Limb (tissue), 2 donors: ENCODE measurements at regions not wholly inside any gene's neighbourhood (a gene's known extent, or its start where the extent isn't known, plus 50 kb on each side); places are given as distances from the start of the nearest gene placed in this dataset.
A peak's percentile ranks its signal among the peaks of the same experiment; 100 is the strongest.

Source experiments
- DNase-seq, 2 donors: peaks; one replicate each; pipeline ENCODE4 v3.0.0-alpha.2; 2016; ENCODE audit errors: extremely low spot score in 2 of 2

DNA sequence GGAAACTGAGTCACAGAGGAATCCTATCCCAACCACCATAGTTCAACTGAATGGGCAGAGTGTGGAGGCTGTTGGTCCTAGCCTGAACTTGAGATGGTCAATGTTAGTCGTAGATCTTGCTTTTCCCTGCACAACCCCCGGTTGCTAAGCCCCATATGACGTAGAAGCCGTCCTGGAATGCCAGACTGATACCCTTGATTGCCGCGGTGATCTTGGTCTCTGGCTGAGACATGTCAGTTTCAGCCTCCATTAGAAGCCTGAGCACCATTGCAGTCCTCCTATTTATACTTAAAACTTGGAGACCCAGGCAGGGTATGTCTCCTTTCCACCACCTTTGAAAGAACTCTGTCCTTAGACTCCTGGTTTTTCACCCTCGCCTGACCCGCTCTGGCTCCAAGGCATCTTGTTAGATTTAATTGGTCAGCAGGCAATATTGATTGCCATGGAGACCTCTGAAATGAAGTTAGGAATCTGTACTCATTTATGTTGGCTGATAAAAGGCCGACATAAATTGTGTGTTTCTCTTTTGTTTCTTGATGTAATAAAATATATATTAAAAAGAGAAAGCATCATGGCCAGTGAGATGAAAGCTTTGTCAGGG lies 53.4 kb downstream of the RPLP1 start:
- no peak for DNase-seq

DNA sequence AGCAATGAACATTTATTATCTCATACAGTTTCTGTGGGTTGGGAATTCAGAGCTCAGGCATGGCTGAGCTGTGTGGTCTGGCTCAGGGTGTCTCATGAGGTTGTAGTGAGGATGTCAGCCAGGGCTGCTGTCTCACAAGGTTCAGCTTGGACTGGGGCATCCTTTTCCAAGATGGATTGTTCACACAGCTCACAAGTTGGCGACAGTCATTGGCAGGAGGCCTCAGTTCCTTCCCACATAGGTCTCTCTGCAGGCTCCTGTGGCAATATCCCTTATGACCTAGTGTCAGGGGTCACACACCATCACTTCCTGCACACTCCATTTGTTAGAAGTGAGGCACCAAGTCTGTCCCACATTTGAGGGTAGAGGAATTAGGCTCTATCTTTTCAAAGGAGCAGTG lies 56.0 kb downstream of the RPLP1 start:
- DNase-seq = peak in 1 of 2 donors; percentile 3

DNA sequence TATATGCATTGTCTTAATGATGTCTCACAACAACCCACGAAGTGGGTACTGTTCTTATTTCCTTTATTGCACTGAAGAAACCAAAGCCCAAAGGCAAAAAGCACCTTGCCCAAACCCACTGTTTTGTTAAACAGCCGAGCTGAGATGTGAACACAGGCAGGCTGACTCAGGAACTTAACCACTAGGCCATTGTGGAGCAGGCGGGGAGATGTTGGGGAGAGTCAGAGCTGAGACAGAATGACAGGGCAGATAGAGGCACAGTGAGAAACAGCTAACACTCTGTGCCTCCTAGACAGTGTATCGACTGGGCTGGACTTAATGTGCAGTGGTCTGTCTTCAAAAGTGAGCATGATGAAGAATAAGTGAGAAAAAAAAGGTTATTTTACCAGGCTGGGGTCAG lies 56.5 kb downstream of the RPLP1 start:
- DNase-seq = no peak

DNA sequence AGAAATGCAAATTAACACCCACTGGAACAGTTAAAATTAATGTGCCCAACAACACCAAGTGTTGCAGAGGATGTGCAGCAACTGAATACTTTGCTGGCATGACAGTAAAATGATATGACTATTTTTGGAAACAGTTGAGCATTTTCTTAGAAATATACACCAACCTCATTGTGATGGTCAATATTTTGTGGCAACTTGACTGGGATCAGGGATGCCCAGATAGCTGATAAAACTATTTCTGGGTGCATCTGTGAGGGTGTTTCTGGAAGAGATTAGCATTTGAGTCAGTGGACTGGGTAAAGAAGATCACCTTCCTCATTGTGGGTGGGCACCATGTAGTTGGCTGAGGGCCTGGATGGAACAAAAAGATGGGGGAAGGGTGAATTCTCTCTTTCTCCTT lies 57.9 kb downstream of the RPLP1 start:
- DNase-seq = no peak

DNA sequence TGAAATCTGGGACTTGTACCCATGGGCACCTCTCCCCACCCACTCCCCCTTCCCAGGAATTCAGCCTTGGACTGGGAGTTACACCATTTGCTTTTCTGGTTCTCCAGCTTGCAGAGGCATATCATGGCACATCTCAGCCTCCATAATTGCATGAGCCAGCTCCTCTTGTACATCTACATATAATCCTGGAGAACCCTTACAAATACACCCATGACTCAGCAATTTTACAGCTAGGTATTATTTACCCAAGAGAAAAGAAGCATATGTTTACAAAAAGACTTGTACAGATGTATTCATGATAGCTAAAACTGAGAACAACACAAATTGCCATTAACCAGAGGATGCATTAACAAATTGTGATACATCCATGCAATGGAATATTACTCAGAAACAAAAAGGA lies 58.4 kb downstream of the RPLP1 start:
- no peak for DNase-seq

DNA sequence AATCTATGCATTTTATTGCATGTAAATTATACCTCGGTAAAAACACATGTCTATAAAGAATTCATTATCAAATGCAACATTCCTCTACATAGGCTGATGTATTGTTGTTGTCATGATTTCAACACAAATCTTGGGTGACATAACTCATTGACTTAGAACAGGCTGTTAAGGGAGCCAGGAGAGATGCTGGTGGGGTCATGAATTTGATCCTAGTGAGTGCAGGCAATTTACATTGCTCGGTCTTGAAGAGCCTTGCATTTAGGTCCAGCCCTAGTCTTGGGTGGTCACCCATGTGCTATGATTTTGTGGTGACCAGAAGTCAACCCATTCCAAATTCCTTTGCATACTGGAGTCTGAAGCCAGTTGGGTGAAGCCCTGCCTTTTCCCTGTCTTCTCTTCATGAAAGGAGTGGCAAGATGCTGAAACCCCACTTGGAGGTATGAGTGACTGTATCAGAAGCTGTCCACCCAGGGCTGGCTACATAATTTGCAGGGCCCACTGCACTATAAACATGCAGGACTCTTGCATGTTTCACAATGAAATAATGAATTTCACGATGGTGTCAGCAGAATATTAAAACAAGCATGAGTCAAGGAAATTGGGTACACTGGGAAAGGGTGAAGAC lies 59.2 kb downstream of the RPLP1 start:
- DNase-seq = no peak

DNA sequence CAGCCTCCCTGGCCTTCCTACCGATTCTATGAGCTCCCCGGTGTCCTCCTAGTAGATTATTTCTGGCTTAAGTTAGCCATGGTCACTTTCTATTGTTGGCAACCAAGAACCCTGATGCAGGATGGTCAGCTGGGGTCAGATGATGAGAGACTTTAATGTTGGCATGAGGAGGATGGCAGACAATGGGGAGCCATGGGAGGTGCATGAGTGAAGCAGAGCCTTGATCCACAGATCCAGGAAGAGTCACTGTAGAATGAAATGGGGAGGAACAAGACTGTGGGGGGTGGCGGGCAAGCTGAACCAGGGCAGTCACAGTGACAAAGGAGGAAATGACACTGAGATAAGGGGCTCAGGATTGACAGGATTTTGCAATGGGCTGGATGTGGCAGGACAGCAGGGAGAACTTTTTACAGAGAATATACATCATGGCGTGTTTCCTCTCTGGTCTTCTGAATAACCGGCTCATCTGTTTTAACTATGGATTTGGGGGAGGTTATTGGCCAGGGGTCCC lies 60.9 kb downstream of the RPLP1 start:
- DNase-seq = no peak

DNA sequence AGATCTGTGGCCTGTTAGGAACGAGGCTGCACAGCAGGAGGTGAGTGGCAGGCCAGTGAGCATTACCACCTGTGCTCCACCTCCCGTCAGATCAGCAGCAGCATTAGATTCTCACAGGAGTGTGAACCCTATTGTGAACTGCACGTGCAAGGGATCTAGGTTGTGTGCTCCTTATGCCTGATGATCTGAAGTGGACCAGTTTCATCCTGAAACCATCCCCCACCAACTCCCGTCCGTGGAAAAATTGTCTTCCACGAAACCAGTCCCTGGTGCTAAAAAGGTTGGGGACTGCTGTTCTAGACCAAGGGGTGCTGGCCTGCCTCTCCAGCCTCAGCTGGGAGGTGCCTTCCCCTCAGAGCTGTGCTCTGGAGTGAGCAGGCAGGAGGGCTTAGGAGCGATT lies 61.4 kb downstream of the RPLP1 start:
- no peak for DNase-seq

DNA sequence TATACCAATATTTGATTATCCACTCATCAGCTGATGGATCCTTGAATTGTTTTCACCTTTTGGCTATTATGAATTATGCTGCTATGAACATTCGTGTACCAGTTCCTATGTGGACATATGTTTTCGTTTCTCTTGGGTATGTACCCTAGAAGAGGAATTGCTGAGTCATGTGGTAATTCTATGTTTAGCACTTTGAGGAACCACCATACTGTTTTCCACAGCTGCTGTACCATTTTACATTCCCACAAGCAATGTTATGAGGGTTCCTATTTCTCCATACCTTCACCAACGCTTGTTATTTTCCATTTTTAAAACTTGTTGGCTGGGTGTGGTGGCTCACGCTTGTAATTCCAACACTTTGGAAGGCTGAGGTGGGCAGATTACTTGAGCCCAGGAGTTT lies 62.9 kb downstream of the RPLP1 start:
- no peak for DNase-seq

DNA sequence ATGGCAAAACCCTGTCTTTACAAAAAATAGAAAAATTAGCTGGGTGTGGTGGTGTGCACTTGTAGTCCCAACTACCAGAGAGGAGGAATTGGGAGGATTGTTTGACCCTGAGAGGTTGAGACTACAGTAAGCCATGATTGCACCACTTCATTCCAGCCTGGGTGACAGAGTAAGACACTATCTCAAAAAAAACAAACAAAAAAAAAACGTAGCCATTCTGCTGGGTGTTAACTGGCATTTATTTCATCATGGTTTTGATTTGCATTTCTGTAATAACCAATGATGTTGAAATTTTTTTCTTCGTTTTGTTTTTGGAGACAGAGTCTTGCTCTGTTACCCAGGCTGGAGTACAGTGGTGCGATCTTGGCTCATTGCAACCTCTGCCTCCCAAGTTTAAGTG lies 63.3 kb downstream of the RPLP1 start:
- DNase-seq = no peak

DNA sequence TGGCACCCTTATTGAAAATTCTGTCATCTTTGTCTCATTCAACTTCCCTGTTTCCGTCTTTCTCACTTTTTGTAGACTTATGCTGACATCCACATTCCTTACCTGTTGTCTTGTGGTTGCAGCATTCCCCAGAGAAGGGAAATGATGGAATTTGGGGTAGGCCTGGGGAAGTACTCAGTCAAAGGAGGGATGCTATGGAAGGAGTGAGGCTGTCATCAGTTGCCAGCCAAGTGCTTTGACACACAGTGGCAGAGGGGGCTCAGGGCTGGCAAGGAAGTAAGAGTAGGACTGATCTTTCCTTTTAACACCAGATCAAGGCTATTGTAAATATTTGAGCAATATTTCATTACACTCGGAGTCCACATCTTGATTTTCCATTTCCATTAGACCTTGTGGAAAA lies 64.4 kb downstream of the RPLP1 start:
- DNase-seq = no peak

DNA sequence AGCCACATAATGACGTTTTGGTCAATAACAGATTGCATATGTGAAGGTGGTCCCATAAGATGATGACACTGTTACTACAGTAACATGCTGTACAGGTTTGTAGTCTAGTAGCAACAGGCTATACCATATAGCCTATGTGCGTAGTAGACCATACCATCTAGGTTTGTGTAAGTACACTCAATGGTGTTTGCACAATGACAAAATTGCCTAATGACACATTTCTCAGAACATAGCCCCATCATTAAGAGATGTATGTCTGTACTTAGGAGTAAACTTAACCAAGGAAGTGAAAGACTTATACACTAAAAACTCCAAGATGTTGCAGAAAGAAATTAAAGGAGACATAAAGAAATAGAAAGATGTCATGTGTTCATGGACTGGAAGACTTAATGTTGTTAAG lies 66.2 kb downstream of the RPLP1 start:
- no peak for DNase-seq

DNA sequence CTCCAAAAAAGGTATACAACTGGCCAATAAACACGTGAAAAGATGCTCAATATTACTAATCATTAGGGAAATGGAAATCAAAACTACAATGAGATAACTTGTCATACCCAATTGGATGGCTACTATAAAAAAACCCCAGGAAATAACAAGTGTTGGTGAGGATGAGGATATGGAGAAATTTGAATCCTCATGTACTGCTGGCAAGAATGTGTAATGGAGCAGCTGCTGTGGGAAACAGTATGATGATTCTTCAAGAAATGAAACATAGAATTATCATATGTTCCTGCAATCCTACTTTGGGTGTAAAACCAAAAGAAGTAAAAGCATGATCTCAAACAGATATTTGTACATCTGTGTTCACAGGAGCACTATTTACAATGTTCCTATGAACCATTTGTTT lies 67.4 kb downstream of the RPLP1 start:
- DNase-seq = no peak

DNA sequence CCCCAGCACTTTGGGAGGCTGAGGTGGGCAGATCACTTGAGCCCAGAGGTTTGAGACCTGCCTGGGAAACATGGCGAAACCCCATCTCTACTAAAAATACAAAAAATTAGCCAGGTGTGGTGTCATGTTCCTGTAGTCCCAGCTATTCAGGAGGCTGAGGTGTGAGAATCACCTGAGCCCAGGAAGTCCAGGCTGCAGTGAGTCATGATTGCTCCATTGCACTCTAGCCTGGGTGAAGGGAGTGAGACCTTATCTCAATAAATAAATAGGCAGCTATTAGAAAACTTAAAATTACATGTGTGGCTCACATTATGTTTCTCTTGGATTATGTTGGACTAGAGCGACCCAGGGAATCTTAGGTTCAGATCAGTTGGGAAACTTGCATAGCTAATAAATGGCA lies 69.7 kb downstream of the RPLP1 start:
- no peak for DNase-seq

DNA sequence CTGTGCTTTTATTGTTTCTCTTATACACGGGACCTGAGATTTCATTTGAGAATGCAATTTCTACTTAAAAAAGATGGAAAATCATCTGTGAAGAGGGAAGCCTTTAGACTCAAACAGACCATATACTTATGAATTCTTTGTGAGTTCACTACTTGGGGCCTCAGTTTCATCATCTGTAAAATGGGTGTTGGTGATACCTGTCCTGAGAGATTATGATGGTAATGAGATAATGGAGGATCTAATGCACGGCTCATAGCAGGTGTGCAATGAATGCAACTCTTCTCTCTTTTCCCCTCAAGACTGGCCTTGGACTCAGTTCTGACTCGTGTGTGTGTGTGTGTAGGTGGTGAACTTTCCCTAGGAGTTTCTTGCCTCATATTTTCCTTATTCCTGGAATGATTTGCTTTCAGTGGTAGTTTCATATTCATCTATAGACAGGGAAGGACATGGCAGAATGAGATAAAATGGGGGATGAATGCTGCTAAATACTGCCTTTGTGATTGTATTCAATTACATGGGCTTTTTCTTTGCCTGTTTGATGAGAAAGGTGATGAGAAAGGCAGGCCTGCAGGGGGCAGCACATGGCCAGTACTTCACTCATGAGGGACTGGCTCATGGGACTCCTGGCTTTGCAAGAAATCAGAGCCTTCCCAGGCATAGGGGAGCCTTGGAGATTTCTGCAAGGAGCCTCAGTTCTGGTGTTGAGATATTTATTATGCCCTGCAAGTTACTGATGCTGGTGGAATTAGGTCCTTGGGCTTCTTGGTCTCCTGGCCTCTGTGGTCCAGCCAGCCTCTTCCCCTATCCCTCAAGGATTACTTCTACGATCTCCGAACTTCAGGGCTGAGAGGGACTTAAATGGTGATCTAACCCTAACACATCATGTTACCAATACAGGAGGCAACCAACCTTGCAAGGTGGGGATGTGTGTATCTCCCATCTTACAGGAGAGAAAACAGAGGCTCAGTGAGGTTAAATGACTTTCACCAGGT lies 70.7 kb downstream of the RPLP1 start:
- peak; percentile 83 to 91 for DNase-seq

DNA sequence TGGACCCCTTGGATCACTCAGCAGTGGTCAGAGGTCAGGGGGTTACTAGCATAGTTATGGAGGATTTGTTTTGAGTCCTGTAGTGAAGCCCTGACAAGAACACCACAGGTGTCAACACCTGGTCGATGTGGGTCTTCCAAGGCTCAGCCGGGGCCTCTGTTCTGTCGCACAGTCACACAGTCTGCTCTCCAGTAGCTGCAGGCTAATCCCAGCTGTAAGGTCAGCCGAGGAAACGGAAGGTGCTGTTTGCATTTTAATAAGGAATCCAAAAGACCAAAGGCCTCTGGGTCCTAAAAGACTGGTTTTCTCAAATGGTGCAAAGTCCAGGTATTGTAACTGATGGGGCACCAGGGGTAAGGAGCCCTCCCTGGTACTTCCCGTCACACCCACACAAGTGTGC lies 71.7 kb downstream of the RPLP1 start:
- DNase-seq = no peak

DNA sequence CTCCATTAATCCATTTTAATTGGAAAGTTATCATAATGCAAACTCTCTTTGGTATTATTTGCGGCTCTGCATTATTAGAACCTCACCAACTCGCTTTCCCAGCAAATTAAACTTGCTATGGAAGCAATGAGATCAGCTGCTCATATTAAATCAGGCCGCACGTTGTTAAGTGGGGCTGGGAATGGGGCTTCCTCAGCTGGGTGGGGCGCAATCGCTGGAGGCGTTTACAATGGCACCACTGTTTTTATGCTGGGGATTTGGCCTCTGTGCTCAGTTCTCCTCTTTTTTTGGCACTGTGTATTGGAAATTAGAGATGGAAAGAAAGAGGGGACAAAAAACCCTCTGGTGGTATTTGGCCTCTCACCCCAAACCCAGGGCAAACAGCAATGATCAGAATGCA lies 72.2 kb downstream of the RPLP1 start:
- DNase-seq = peak in 1 of 2 donors; percentile 45

DNA sequence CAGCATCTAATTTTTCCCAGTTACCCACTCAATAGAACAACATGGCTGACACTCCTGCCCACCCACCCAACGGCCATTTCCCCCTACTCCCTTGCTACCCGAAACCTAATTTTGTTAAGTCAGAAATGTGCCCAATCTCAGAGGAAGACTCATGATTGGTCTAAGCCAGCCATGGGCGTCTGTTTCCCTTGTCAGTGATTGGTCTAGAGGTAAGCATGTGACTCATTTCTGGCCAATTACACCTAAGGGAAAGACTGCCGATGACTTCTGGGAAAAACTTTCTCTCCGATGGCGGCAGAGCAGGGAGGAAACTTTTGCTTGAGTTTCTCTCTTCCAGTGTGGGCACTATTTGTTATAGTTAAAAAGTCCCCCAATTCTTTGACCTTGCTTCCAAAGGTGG lies 72.9 kb downstream of the RPLP1 start:
- DNase-seq = no peak

DNA sequence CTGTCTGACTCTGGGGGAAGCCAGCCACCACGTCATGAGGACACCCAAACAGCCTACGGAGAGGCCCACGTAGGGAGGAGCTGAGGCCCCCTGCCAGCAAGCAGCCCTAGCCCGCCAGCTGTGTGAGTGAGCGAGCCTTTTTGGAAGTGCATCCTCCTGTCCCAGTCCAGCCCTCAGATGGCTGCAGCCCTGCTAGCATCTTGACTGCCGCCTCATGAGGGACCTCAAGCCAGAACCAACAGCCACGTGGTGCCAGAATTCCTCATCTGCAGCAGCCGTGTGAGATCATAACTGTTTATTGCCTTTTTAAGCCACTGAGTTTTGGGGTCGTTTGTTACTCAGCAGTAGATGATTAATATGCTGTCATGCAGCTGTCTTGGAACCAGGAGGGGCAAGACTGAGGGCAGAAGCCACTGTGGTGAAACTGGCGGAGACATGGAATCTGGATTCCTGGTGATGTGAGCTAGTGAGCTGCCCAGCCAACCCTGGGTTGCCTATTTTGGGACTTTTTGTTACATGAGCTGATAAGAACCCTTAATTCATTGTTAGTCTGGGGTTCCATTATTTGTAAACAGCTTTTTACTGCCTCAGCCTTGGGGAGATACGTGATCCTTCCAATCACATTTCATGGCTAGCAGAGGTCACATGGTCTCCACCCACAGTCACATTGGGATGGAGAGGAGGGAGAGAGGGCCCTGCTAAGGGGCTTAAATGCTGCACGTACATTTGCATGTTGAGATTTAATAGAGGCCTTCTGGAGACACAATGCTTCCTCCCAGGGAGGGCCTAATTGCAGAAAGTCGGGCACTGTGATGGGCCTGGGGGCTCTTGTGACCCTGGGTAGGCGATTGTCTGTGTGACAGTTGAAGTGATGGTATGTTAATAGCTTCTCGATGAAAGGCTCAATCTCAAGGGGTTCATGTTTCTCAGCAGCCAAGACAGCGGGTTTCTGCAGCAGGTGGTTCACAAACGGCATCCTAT lies 73.8 kb downstream of the RPLP1 start:
- no peak for DNase-seq

DNA sequence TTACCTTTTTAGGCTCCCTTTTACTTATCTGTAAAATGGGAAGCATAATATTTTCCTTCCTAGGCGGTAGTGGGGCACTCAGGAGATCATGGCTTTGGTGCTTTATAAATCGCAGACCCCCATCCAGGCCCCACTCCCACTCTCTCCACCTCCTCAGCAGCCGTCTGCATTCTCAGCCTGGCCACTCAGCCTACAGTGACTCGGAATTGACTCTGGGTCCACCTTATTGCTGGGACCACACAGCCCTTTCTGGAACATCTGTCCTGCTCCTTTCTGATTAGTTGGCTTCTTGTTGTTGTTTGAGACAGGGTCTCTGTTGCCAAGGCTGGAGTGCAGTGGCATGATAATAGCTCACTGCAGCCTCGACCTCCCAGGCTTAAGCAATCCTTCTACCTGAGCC lies 76.5 kb downstream of the RPLP1 start:
- DNase-seq = no peak

DNA sequence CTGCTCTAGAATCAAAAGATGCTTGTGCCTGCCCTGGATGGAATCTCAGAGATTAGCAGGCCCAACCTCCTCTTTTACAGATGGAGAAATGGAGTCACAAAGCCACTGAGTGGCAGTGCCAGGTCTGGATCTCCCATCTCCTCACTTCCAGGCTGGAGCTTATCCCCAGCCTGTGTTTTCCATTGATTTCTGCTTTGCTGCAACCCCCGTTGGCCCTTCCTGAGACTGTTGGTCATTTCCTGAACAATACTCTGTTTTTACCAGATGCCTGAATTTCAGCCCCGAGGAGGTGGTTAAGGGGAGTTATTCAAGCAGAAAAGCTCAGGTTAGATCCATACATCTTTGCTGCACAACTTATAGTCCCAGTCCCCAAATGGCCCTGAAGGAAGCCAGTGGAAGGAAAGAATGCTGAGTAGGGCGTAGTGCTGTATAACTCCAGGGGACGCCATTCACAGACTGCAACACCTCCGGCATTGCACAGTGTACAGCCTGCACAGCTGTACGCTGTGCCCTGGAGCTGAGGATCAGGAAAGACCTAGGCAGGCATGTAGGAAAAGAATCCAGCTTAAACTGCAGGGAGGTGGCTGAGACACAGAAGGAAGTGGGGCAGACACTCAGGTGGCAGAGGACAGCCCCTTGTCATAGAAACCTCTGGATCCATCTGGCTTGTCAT lies 77.5 kb downstream of the RPLP1 start:
- no peak for DNase-seq
